ENCODE measurements at regions not wholly inside any gene's neighbourhood (a gene's known extent, or its start where the extent isn't known, plus 50 kb on each side); places are given as distances from the start of the nearest gene placed in this dataset.

GRCh38 chr2:116452651-116453050 lies 1361.8 kb upstream of the DDX18 start:
- Histone ChIP-seq H3K27ac (no peak overlapping the region), H3K36me3 (ENCODE audit: insufficient read depth, low read length) (no peaks in the 10 kb centered on the region), H3K9ac (ENCODE audit: insufficient read length) (no peak overlapping the region), H3K4me3 (no peak overlapping the region), H3K9me3 (ENCODE audit: low read depth, low read length) (no peaks in the 10 kb centered on the region)
- no peak for DNase-seq (ENCODE audit: low read depth, low spot score)
- TF ChIP-seq POLR2AphosphoS5 (IDR thresholded peaks at IDR 0.05; ENCODE audit: borderline replicate concordance, low read depth, low read length) (no peak), EZH2 (IDR thresholded peaks at IDR 0.05) (no peak), FOXP2 (optimal IDR thresholded peaks at IDR 0.05; ENCODE audit: control extremely low read depth, extremely low read length, insufficient read depth) (no peak)

GRCh38 chr2:116456429-116456828 lies 1358.1 kb upstream of the DDX18 start:
- Histone ChIP-seq H3K4me3 (no peak overlapping the region), H3K9ac (ENCODE audit: insufficient read length) (no peak overlapping the region), H3K27ac (no peak overlapping the region), H3K9me3 (ENCODE audit: low read depth, low read length) (no peaks in the 10 kb centered on the region), H3K36me3 (ENCODE audit: insufficient read depth, low read length) (no peaks in the 10 kb centered on the region)
- DNase-seq (ENCODE audit: low read depth, low spot score): no peak
- no peak for TF ChIP-seq FOXP2 (optimal IDR thresholded peaks at IDR 0.05; ENCODE audit: control extremely low read depth, extremely low read length, insufficient read depth)

- Histone ChIP-seq H3K9me3 (ENCODE audit: low read depth, low read length) (no peaks in the 10 kb centered on the region), H3K4me3 (no peak overlapping the region), H3K27ac (no peak overlapping the region), H3K36me3 (ENCODE audit: insufficient read depth, low read length) (no peaks in the 10 kb centered on the region), H3K9ac (ENCODE audit: insufficient read length) (no peak overlapping the region)
- no peak for DNase-seq (ENCODE audit: low read depth, low spot score)
- no peak for TF ChIP-seq EZH2 (IDR thresholded peaks at IDR 0.05)
- TF ChIP-seq POLR2AphosphoS5 (IDR thresholded peaks at IDR 0.05; ENCODE audit: borderline replicate concordance, low read depth, low read length): no peak
- no peak for TF ChIP-seq FOXP2 (optimal IDR thresholded peaks at IDR 0.05; ENCODE audit: control extremely low read depth, extremely low read length, insufficient read depth)
Measured at GRCh38 chr2:116467243-116467642, 1347.2 kb upstream of the DDX18 start.

GRCh38 chr2:116477229-116477628 lies 1337.3 kb upstream of the DDX18 start:
- Histone ChIP-seq H3K27ac (no peak overlapping the region), H3K9ac (ENCODE audit: insufficient read length) (no peak overlapping the region), H3K4me3 (no peak overlapping the region), H3K9me3 (ENCODE audit: low read depth, low read length) (no peaks in the 10 kb centered on the region), H3K36me3 (ENCODE audit: insufficient read depth, low read length) (no peaks in the 10 kb centered on the region)
- TF ChIP-seq EZH2 (IDR thresholded peaks at IDR 0.05) (no peak), POLR2AphosphoS5 (IDR thresholded peaks at IDR 0.05; ENCODE audit: borderline replicate concordance, low read depth, low read length) (no peak), FOXP2 (optimal IDR thresholded peaks at IDR 0.05; ENCODE audit: control extremely low read depth, extremely low read length, insufficient read depth) (no peak)
- DNase-seq (ENCODE audit: low read depth, low spot score): no peak

GRCh38 chr2:116487336-116487735 lies 1327.2 kb upstream of the DDX18 start:
- no peak overlapping the region for H3K4me3 ChIP-seq

GRCh38 chr2:116489292-116489691 lies 1325.2 kb upstream of the DDX18 start:
- no peaks in the 10 kb centered on the region for H3K36me3 ChIP-seq (ENCODE audit: insufficient read depth, low read length)
- H3K9me3 ChIP-seq (ENCODE audit: low read depth, low read length): no peaks in the 10 kb centered on the region
- DNase-seq (ENCODE audit: low read depth, low spot score): no peak
- H3K27ac ChIP-seq: no peak overlapping the region
- no peak overlapping the region for H3K4me3 ChIP-seq
- no peak overlapping the region for H3K9ac ChIP-seq (ENCODE audit: insufficient read length)
- no peak for TF ChIP-seq FOXP2 (optimal IDR thresholded peaks at IDR 0.05; ENCODE audit: control extremely low read depth, extremely low read length, insufficient read depth)
- TF ChIP-seq POLR2AphosphoS5 (IDR thresholded peaks at IDR 0.05; ENCODE audit: borderline replicate concordance, low read depth, low read length): no peak
- TF ChIP-seq EZH2 (IDR thresholded peaks at IDR 0.05): no peak

More at GRCh38 chr2:116487336-116487735, 1327.2 kb upstream of the DDX18 start:
- DNase-seq (ENCODE audit: low read depth, low spot score): no peak
- Histone ChIP-seq H3K9me3 (ENCODE audit: low read depth, low read length) (no peaks in the 10 kb centered on the region), H3K9ac (ENCODE audit: insufficient read length) (no peak overlapping the region), H3K36me3 (ENCODE audit: insufficient read depth, low read length) (no peaks in the 10 kb centered on the region), H3K27ac (no peak overlapping the region)
- TF ChIP-seq POLR2AphosphoS5 (IDR thresholded peaks at IDR 0.05; ENCODE audit: borderline replicate concordance, low read depth, low read length) (no peak), EZH2 (IDR thresholded peaks at IDR 0.05) (no peak), FOXP2 (optimal IDR thresholded peaks at IDR 0.05; ENCODE audit: control extremely low read depth, extremely low read length, insufficient read depth) (no peak)

GRCh38 chr2:116489944-116490343 lies 1324.5 kb upstream of the DDX18 start:
- Histone ChIP-seq H3K36me3 (ENCODE audit: insufficient read depth, low read length) (no peaks in the 10 kb centered on the region), H3K4me3 (no peak overlapping the region), H3K27ac (no peak overlapping the region), H3K9ac (ENCODE audit: insufficient read length) (no peak overlapping the region), H3K9me3 (ENCODE audit: low read depth, low read length) (no peaks in the 10 kb centered on the region)
- no peak for TF ChIP-seq FOXP2 (optimal IDR thresholded peaks at IDR 0.05; ENCODE audit: control extremely low read depth, extremely low read length, insufficient read depth)
- TF ChIP-seq POLR2AphosphoS5 (IDR thresholded peaks at IDR 0.05; ENCODE audit: borderline replicate concordance, low read depth, low read length): no peak
- TF ChIP-seq EZH2 (IDR thresholded peaks at IDR 0.05): no peak
- DNase-seq (ENCODE audit: low read depth, low spot score): no peak

- TF ChIP-seq EZH2 (IDR thresholded peaks at IDR 0.05): no peak
- no peak for TF ChIP-seq POLR2AphosphoS5 (IDR thresholded peaks at IDR 0.05; ENCODE audit: borderline replicate concordance, low read depth, low read length)
- no peak for TF ChIP-seq FOXP2 (optimal IDR thresholded peaks at IDR 0.05; ENCODE audit: control extremely low read depth, extremely low read length, insufficient read depth)
- H3K27ac ChIP-seq: no peak overlapping the region
- DNase-seq (ENCODE audit: low read depth, low spot score): no peak
- no peak overlapping the region for H3K9ac ChIP-seq (ENCODE audit: insufficient read length)
- no peaks in the 10 kb centered on the region for H3K36me3 ChIP-seq (ENCODE audit: insufficient read depth, low read length)
- no peak overlapping the region for H3K4me3 ChIP-seq
- H3K9me3 ChIP-seq (ENCODE audit: low read depth, low read length): no peaks in the 10 kb centered on the region
Measured at GRCh38 chr2:116490511-116491145, 1323.9 kb upstream of the DDX18 start.

GRCh38 chr2:116491292-116491691 lies 1323.2 kb upstream of the DDX18 start:
- H3K9me3 ChIP-seq (ENCODE audit: low read depth, low read length): no peaks in the 10 kb centered on the region
- no peak for DNase-seq (ENCODE audit: low read depth, low spot score)
- no peak overlapping the region for H3K9ac ChIP-seq (ENCODE audit: insufficient read length)
- TF ChIP-seq FOXP2 (optimal IDR thresholded peaks at IDR 0.05; ENCODE audit: control extremely low read depth, extremely low read length, insufficient read depth) (no peak), EZH2 (IDR thresholded peaks at IDR 0.05) (no peak), POLR2AphosphoS5 (IDR thresholded peaks at IDR 0.05; ENCODE audit: borderline replicate concordance, low read depth, low read length) (no peak)
- H3K36me3 ChIP-seq (ENCODE audit: insufficient read depth, low read length): no peaks in the 10 kb centered on the region
- H3K27ac ChIP-seq: no peak overlapping the region
- H3K4me3 ChIP-seq: no peak overlapping the region

Measured in SK-N-MC (cell line).